GM18858 (cell line): ENCODE measurements at regions not wholly inside any gene's neighbourhood (a gene's known extent, or its start where the extent isn't known, plus 50 kb on each side); places are given as distances from the start of the nearest gene placed in this dataset.
"Not testable (repeated sequence)": the region's sequence is repeated elsewhere in the genome, so short reads cannot be mapped to it uniquely, and the experiment has no call there.

Source experiments
- ATAC-seq: cut with Tn5 transposase; IDR thresholded peaks from one replicate; pipeline ENCODE4 v1.9.1; 2021; ENCODE audit not compliant: unreplicated experiment

DNA sequence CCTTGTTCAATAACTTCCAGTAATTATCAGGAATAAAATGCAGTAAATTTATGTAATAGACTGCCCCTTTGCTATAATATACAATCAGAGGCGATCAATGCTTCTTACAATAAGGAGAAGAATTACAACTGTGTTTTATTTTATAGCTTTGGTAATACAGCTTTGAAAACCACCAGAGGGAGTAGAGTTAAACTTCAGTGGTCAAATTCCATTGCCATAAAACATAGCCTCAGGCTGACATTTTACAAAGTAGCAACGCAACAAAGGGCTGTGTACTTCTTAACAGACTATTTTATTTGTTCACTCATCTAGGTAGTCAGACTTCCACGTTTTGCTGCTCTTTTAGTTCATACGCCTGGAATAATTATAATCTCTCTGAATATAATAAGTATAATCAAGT lies 58.5 kb downstream of the TEX13C start:
- no peak for ATAC-seq

DNA sequence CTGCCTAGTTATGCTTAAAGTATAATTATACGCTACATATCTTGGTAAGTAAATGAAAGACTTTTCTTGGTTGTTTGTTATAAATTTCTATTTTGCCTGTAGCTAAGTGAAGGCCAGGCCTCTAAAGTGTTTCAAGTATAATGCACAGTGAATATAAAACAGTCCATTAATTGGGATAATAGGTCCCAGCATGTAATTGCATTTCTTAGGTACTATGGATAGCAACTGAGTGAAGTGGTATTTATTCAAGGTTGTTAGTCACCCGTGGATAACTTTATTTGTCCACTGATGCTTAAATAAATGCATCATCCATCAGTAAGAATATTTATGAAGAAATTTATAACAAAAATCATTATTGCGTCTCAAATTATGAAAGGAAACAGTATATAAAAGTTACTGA lies 59.1 kb downstream of the TEX13C start:
- ATAC-seq, result no peak

DNA sequence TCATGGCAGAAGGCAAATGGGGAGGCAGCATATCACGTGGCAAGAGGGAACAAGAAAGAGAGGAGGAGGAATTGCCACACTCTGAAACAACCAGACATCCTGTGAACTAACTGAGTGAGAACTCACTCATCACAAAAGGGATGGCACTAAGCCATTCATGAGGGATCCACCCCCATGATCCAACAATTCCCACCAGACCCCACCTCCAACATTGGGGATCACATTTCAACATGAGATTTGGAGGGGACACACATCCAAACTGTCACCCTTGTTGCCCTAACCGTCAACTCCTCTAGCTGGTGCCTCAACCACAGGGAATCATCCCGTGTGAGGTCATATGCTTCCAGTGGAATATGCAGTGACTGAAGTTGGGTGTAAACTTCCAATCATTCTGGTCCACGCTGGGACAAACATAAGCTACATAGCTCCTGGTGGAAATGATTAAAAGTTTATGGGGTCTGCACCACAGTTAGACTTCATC lies 62.5 kb downstream of the TEX13C start:
- no peak for ATAC-seq

DNA sequence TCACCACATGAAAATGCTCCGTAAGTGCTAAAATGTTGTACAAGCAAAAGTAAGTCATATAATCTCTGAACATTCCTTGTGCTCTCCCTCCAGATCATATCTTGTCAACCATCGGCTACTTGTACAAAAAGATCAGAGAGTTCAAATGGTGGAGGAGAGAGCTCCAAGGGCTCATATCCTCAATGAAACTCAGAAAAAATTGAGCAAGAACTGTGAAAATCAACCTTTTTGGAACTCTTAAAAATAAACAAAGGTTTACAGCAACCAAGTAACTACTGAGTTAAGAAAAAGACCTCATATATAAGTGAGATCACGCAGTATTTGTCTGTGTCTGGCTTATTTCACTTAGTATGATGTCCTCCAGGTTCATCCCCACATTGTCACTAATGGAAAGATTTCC lies 63.2 kb downstream of the TEX13C start:
- ATAC-seq, result no peak

DNA sequence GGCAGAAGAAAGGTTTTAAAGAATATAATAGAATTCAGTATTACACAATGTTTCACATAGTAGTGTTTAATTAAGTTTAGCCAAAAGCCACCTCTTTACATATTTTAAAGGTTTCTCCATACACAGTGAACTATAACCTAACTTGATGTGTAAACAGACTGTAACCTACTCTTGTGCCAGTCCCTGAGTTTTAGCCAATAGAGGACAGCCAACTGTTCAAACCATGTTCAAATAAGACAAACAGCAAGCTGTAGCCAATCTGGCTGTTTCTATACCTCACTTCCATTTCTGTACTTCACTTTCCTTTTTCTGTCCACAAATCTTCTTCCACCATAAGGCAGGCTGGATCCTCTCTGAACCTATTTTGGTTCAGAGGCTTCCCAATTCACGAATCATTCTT lies 65.2 kb downstream of the TEX13C start:
- ATAC-seq, result no peak

DNA sequence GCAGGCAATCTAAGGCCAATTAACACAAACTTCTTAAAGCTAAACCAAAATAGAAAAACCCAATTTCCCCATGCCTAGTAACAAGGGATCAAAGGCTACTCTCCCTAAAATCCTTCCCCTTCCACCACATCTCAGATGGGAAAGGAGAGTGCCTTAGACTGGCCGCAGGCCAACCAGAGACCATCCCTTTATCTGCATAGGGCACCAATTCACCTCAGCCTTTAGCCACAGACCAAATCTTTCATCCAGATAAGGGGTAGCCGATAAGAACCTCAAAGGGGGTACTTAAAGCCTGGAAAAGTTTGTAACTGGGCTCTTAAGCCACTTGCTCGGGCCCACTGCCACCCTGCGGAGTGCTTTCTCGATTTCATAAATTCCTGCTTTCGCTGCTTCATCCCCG lies 68.3 kb downstream of the TEX13C start:
- ATAC-seq, result no peak

DNA sequence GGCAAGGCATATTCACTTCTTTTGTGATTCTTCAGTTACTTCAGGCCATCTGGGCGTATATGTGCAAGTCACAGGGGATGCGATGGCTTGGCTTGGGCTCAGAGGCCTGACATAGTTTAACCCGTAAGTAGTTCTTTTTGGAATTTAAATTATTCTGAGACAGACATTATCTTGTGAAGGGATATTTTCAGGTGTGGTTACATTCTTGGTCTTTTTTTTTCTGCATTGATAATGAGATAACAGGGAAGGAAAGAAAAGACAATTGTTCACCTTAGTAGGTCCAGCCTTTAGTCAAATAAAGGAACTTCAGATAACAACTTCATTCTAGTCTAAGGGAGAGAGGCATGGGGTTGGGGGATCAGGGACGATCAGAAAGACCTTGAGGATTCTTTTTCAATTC lies 74.8 kb downstream of the TEX13C start:
- ATAC-seq, result no peak

DNA sequence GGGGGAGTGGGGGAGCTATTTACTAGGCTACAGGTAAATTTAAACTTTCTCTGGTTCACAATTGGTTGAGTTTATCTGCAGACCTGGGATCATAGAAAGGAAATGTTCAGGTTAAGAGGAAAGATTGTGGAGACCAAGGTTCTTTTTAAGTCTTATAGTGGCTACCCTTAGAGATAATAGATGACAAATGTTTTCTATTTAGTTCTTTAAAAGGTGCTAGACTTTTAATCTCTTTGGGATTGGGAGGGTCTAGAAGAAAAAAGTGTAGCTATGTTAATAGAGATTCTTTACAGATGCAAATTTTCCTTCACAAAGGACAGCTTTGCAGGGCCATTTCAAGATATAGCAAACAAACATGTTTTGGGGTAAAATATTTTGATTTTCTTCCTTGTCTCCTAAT lies 76.0 kb downstream of the TEX13C start:
- no peak for ATAC-seq

DNA sequence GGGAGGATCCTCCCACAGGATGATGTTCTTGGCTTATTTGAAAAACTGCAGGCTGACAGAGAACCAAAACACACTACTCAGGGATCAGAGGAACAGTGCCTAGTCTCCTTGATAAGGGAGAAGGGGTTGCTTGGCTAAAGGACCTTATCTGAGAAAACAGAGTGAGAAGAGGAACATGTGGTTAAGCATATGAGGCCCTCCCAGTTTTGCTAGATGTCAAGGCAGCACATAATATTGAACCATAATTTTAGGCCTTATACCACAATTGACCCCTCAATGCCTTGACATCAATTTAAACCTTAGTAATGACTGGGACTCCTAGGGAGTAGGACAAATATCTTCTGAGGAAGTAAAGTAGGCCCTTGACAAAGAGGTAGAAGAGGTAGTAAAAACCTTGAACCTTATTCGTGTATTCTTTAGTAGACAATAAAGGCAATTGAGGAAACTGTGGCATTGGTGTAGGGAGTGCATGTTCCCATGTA lies 79.3 kb downstream of the TEX13C start:
- ATAC-seq, result no peak

DNA sequence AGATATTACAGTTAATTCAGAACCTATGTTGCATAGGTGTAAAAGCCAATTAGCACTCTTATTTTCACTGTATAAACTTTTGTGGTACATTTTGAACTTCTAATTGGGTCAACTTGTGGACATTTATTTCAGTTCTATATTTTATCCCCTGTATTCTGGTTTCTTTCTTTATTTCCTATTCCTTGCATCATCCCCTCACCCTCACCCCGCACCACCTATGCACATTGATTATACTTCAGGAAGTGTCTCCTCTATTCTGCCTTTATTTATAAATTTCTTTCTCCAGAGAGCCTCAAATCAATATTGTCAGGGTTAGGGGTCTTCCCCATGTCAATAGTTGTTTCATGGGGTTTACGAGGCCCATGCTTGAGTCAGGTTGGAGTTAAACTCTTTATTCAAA lies 83.1 kb downstream of the TEX13C start:
- ATAC-seq, result no peak

DNA sequence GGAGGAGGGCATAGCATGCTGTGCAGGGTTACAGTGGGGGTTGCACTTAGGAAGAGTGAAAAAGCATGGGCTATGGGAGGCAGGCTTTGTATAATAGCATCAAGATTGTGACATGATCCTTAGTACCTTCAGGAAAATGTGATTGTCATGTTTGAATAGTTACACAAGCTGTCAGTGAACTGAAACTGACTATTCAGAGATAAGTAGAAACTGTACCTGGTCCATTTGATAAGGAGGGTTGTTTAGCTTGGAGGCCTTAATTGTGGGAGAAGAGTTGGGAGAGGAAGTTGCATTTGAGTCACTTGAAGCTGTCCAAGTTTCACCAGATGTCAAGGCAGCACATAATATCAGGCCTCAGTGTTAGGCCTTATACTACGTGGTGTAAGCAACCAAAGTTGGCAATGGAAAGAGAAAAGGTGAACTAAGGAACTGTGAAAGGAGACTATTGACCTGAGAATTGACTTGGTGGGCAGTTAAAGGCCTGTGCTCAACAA lies 85.0 kb downstream of the TEX13C start:
- ATAC-seq, result no peak

DNA sequence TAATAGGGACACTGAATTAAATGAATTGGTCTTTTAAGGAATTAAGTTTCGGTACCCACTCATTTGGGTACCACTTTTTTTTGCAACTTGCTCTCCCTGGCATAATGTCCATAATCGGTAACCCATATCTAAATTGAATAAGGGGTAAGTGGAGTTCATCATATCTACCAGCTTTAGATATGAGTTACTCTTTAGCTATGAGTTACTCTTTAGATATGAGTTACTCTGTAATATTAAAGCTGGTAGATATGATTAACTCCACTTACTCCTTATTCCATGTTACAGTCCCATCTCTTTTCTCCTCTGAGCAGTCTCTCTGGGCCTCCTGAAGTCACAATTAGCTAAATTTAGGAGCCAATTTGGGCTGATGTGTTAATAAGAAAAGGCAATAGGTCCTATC lies 85.7 kb downstream of the TEX13C start:
- ATAC-seq, result no peak

DNA sequence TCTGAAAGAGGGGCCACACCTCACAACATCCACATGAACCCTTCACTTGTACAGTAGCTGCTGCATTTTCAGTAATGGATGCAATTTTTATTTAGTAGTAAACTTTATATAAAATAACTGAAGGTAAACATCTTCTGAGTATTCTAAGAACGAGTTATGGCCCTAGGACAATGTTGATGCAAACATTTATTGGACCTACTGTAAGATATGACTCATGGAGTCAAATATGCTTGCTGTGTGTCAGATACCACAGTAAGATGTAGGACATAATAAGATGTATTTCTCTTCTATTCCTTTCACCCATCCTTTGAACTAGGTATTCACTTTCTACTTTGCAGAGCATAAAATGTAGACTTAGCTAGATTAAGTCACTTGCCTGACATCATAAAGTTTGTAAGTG lies 87.6 kb downstream of the TEX13C start:
- ATAC-seq, result no peak

DNA sequence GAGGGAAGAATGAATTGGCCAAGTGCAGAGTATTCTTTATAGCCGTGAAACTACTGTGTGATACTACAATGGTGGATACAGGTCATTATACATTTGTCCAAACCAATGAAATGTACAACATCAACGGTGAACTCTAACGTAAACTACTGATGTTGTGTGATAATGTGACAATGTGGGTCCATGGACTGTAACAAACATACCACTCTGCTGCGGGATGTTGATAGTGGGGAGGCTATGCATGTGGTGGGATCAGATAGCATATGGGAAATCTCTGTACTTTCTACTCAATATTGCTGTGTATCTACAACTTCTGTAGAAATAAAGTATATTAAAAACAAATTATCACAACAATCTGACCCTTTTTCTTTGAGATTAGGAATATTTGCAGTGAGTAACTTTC lies 101.1 kb downstream of the TEX13C start:
- ATAC-seq, result no peak

DNA sequence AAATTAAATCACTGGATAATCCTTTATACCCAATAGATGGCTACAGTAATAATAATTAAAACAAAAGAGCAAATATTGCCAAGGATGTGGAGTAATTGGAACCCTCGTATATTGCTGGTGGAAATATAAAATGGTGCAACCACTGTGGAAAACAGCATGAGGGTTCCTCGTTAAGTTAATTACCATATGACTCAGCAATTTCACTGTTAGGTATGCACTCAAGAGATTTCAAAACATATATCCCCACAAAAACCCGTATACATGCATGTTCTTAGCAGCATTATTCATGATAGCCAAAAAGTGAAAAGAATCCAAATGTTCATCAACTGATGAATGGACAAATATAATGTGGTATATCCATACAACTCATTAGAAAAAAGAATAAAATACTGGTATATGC lies 103.3 kb downstream of the TEX13C start:
- no peak for ATAC-seq

DNA sequence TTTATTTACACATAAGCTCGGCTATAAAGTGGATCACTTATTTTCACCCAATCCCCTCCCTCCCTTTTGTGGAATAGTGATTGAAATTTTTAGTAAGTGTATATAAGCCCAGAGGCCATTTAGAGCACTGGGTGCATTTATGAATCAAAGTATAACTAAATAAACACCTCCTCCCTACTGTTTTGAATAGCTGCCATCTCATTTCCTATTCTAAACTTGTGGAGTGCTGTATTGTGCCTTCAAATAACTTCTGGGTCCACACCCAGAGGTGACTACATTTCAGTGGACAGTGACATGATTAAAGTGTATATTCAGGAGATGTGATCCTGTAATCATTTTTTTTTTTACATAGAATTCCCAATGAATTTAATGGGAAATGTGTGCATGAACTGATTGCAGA lies 104.9 kb downstream of the TEX13C start:
- no peak for ATAC-seq

DNA sequence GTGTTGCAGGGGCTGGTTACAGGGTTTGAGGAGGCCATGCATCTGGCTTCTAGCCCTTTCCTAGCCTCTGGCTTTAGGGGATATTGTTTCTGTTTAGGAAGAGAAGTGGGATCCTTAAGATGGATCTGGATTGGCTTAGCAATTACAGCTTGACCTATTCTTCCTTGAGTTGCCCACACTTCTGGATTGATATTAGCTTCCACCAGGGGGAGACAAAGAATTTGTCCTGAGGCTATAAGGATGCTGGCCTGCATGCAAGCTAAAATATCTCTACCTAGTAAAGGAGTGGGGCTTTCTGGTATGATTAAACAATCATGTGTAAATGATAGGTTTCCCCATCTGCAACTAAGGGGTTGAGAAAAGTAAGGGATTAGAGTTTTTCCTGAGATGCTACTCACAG lies 117.2 kb downstream of the TEX13C start:
- ATAC-seq, result no peak

DNA sequence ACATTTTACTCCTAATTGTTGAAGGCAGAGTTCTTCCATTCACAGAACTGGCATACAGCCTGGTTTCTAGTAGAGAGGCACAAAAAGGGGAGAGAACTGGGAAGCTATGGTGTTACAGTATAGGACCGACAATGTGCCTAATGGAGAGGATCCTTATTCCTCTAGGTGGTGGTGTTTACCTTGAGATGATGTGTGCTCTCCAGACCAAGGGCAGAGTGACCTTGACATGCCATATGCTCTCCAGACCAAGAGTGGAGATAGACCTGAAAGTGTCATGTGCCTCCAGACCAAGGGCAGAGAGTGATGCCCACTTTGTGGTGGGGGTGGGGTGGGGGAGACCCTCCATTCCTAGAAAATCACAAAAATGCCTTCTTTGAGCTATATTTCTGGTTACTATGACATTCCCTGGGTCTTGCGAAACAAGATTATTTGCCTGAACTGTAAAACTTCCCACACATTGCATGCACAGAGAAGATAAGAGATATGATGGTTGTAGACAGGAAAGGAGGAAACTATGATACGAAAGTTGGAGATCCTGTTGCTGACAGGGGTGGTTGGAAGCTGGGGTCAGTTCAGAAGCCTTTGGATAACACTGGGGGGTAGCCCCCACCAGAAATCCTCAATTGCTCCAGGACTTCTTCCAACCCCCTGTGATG lies 119.7 kb downstream of the TEX13C start:
- no peak for ATAC-seq

DNA sequence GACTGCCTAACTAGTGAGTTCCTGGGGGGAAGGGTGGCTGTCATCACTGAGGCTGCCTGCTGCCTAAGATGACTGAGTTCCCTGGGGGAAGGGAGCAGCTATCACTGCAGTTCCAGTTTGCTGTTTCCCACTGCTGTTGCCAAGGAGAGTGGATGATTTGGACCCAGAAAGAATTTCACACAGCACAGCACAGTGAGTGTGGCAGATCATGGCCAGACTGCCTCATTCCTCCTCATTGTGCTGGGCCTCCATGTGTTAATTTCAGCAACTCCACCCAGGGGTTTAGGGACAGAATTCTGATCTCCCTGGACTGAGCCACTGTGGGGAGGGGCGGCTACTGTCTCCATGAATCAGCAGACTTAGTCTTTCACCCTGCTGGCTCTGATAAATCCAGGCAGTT lies 125.0 kb downstream of the TEX13C start:
- no peak for ATAC-seq

DNA sequence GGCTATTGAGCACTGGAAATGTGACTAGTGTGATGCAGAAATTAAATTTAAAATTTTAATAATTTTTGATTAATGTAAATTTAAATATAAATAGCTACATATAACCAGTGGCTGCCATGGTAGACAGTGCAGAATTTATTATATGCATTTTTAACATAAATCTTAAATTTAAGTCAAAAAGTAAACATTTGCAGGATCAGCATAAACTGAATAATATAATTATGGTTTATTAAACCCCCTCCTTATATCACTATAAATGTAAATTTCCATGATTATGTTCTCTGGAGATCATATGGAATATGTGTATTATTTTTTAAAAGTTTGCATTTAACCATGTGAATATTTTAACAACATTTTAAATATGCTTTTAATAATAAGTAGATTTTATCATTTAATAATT lies 155.8 kb downstream of the TEX13C start:
- ATAC-seq, result no peak

DNA sequence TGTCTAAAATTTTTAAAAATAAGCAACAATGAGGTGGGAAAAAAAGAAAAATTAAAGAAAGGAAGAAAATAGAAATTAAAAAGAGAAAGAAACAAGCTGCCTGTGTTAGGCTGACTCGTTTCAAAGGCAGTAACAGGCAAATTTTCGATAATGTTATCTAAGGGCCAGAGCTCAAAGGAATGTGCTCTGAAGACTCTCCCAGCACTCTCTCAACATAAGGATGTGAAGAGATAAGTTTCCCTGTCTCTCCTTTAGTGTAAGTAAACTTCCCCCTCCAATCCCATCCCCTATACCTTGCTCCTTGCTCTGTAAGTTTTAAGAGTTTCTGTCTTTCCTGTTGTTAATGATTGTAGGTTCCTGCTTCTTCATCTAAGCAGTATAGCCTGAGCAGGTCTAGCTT lies 172.8 kb downstream of the TEX13C start:
- no peak for ATAC-seq

DNA sequence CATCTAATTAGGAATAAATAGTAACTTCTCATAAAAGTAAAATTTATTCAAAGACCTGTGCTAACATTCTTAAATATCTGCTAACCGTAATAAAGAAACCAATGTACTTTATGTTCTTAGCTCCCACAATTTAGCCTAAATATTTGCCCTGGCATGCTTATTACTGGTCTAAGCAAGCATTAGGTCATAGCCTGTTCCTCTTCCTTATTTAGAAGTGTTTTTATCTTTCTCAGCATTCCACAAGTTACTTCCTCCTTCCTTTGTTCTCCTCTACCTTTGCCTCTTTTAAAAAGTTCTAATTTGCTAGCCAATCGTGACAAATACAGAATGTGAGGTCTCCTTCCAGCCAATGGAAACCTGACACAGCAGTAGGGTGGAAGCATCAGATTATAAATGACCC lies 173.3 kb downstream of the TEX13C start:
- ATAC-seq, result not testable (repeated sequence)

DNA sequence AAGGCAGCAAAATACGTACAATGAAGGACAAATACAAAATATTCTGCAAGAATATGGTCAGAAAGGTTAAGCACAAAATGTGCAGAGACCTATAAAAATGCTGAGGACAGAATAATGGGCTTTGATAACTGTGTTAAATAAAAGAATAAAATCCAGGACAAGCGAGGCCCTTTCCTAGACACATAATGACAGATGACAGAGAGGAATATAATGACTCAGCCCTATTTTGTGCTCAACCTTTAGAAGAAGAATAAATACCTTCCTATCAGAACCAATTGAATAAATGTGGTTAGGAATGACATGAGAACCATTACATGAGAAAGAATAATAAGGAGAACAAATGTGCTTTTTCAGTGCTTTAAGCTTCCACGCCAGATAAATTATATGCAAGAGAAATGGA lies 178.0 kb downstream of the TEX13C start:
- ATAC-seq, result no peak
